ENCODE measurements at regions not wholly inside any gene's neighbourhood (a gene's known extent, or its start where the extent isn't known, plus 50 kb on each side); places are given as distances from the start of the nearest gene placed in this dataset.

GRCh38 chr1:47635597-47635996 lies 197.8 kb downstream of the FOXD2 start:
- Histone ChIP-seq H3K18ac (ENCODE audit: insufficient read length, low read depth, low read length) (no peak overlapping the region), H4K91ac (ENCODE audit: insufficient read length, low read depth, low read length) (no peak overlapping the region), H2BK20ac (ENCODE audit: low read depth, low read length, poor library complexity, severe bottlenecking) (no peak overlapping the region), H4K20me1 (ENCODE audit: control insufficient read depth, insufficient read depth, insufficient read length) (no peaks in the 10 kb centered on the region), H3K9me3 (ENCODE audit: control insufficient read depth, low read depth, low read length) (no peaks in the 10 kb centered on the region), H3K23me2 (ENCODE audit: insufficient read length, low read depth, low read length, poor library complexity, severe bottlenecking) (no peaks in the 10 kb centered on the region), H2BK5ac (ENCODE audit: insufficient read length, low read length) (no peak overlapping the region), H2AFZ (ENCODE audit: low read length) (no peak overlapping the region), H2AK5ac (ENCODE audit: insufficient read length, low read length) (no peak overlapping the region), H3K27me3 (ENCODE audit: insufficient read depth, low read length) (no peaks in the 10 kb centered on the region; the same call in 1 of the 2 replicates), H3K4me2 (ENCODE audit: insufficient read depth, insufficient read length, low read length) (no peak overlapping the region), H3K56ac (ENCODE audit: insufficient read length, low read depth, low read length) (no peak overlapping the region), H3K23ac (ENCODE audit: insufficient read length, low read depth, low read length) (no peak overlapping the region), H3T11ph (ENCODE audit: low read length) (no peak overlapping the region), H4K5ac (ENCODE audit: insufficient read length, low read depth, low read length) (no peak overlapping the region), H2BK15ac (ENCODE audit: low read depth, low read length) (no peak overlapping the region), H3K9ac (ENCODE audit: extremely low read depth, insufficient read length, low read length) (no peak overlapping the region), H3K27ac (ENCODE audit: insufficient read length, low read depth, low read length) (no peak overlapping the region), H3K79me2 (ENCODE audit: insufficient read depth, low read length) (no peaks in the 10 kb centered on the region), H2BK12ac (ENCODE audit: insufficient read length, low read depth, low read length) (no peak overlapping the region), H3K79me1 (ENCODE audit: insufficient read depth, low read depth, low read length, poor library complexity, severe bottlenecking) (no peaks in the 10 kb centered on the region), H4K8ac (replicated peaks; ENCODE audit: insufficient read length, low read depth, low read length) (no peak overlapping the region), H3K14ac (ENCODE audit: insufficient read depth, low read length) (no peak overlapping the region), H3K4ac (ENCODE audit: low read depth, low read length) (no peak overlapping the region), H2BK120ac (ENCODE audit: low read depth, low read length, poor library complexity, severe bottlenecking) (no peak overlapping the region), H3K4me1 (ENCODE audit: insufficient read depth, low read length) (no peaks in the 10 kb centered on the region)
- H3K4me3 Mint-ChIP-seq: no peak overlapping the region; a peak in 1 of 5 replicates
- no CpG with 5 or more reads among the region's 2 CpGs for WGBS (ENCODE audit: extremely low coverage, insufficient read length, low lambda C conversion rate)
- H3K27me3 Mint-ChIP-seq (ENCODE audit: low read depth): peaks cover 51% of the 10 kb centered on the region
- no peaks in the 10 kb centered on the region for H3K36me3 Mint-ChIP-seq (ENCODE audit: insufficient read depth in 1 of 3, low read depth in 3 of 3)
- no peaks in the 10 kb centered on the region for H3K9me3 Mint-ChIP-seq
- no peak for DNase-seq
- H3K27ac Mint-ChIP-seq: no peak overlapping the region
- peaks cover 2 to 5% of the 10 kb centered on the region in 2 experiments; a peak in 1 of 4 replicates for H3K4me1 Mint-ChIP-seq
- TF ChIP-seq, protein P1, sequence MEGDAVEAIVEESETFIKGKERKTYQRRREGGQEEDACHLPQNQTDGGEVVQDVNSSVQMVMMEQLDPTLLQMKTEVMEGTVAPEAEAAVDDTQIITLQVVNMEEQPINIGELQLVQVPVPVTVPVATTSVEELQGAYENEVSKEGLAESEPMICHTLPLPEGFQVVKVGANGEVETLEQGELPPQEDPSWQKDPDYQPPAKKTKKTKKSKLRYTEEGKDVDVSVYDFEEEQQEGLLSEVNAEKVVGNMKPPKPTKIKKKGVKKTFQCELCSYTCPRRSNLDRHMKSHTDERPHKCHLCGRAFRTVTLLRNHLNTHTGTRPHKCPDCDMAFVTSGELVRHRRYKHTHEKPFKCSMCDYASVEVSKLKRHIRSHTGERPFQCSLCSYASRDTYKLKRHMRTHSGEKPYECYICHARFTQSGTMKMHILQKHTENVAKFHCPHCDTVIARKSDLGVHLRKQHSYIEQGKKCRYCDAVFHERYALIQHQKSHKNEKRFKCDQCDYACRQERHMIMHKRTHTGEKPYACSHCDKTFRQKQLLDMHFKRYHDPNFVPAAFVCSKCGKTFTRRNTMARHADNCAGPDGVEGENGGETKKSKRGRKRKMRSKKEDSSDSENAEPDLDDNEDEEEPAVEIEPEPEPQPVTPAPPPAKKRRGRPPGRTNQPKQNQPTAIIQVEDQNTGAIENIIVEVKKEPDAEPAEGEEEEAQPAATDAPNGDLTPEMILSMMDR (conservative IDR thresholded peaks at IDR 0.05): no peak

Data from H9 (cell line).